ENCODE measurements at regions not wholly inside any gene's neighbourhood (a gene's known extent, or its start where the extent isn't known, plus 50 kb on each side); places are given as distances from the start of the nearest gene placed in this dataset.
"Not testable (repeated sequence)": the region's sequence is repeated elsewhere in the genome, so short reads cannot be mapped to it uniquely, and the experiment has no call there.

- Histone ChIP-seq H3K27me3 (ENCODE audit: insufficient read depth, low read length) (no peaks in the 10 kb centered on the region), H3K9me3 (ENCODE audit: control insufficient read depth in 1 of 2, low read length in 2 of 2) (no peaks in the 10 kb centered on the region), H3K27ac (ENCODE audit: low read depth, low read length) (no peak overlapping the region), H3K4me3 (ENCODE audit: low read length in 2 of 2) (no peak overlapping the region), H3K36me3 (ENCODE audit: insufficient read depth, low read length) (no peaks in the 10 kb centered on the region), H3K4me1 (ENCODE audit: insufficient read depth, low read length) (no peaks in the 10 kb centered on the region)
- H3K4me3 Mint-ChIP-seq: no peak overlapping the region
- no peaks in the 10 kb centered on the region for H3K36me3 Mint-ChIP-seq
- ChIA-PET CTCF (ENCODE audit: partially characterized antibody) (no interaction called here), POLR2A (ENCODE audit: partially characterized antibody) (no interaction called here)
- H3K27ac Mint-ChIP-seq: no peak overlapping the region
- H3K9me3 Mint-ChIP-seq: no peaks in the 10 kb centered on the region
- intact Hi-C loops (cut with micrococcal nuclease): no loop called here
- DNase-seq: no peak
- H3K27me3 Mint-ChIP-seq: peaks cover 2 to 5% of the 10 kb centered on the region in 2 donors
- H3K4me1 Mint-ChIP-seq: no peaks in the 10 kb centered on the region
Observed at GRCh38 chr10:118812393-118812740, 57.6 kb upstream of the CACUL1 start.

- H3K27ac Mint-ChIP-seq; H3K4me1 Mint-ChIP-seq; POLR2A ChIA-PET (ENCODE audit: partially characterized antibody); H3K36me3 ChIP-seq (ENCODE audit: insufficient read depth, low read length); H3K27ac ChIP-seq (ENCODE audit: low read depth, low read length); H3K4me3 ChIP-seq (ENCODE audit: low read length in 2 of 2); DNase-seq; H3K9me3 ChIP-seq (ENCODE audit: control insufficient read depth in 1 of 2, low read length in 2 of 2); H3K4me1 ChIP-seq (ENCODE audit: insufficient read depth, low read length); H3K27me3 ChIP-seq (ENCODE audit: insufficient read depth, low read length); CTCF ChIA-PET (ENCODE audit: partially characterized antibody); intact Hi-C loops (cut with micrococcal nuclease); H3K4me3 Mint-ChIP-seq; H3K9me3 Mint-ChIP-seq; H3K27me3 Mint-ChIP-seq; H3K36me3 Mint-ChIP-seq: not testable (repeated sequence)
Observed at GRCh38 chr10:118813001-118813400, 58.2 kb upstream of the CACUL1 start.

GRCh38 chr10:118816471-118817168 is 61.9 kb upstream of the CACUL1 start:
- no peak for DNase-seq
- Mint-ChIP-seq H3K4me3 (no peak overlapping the region), H3K27me3 (peaks cover 2 to 3% of the 10 kb centered on the region in 2 donors), H3K4me1 (no peaks in the 10 kb centered on the region), H3K36me3 (no peaks in the 10 kb centered on the region), H3K9me3 (no peaks in the 10 kb centered on the region), H3K27ac (no peak overlapping the region)
- Histone ChIP-seq H3K36me3 (ENCODE audit: insufficient read depth, low read length) (no peaks in the 10 kb centered on the region), H3K4me3 (ENCODE audit: low read length in 2 of 2) (no peak overlapping the region), H3K9me3 (ENCODE audit: control insufficient read depth in 1 of 2, low read length in 2 of 2) (no peaks in the 10 kb centered on the region), H3K27me3 (ENCODE audit: insufficient read depth, low read length) (no peaks in the 10 kb centered on the region), H3K4me1 (ENCODE audit: insufficient read depth, low read length) (no peaks in the 10 kb centered on the region), H3K27ac (ENCODE audit: low read depth, low read length) (no peak overlapping the region)
- intact Hi-C loops (cut with micrococcal nuclease): no loop called here
- ChIA-PET CTCF (ENCODE audit: partially characterized antibody) (no interaction called here), POLR2A (ENCODE audit: partially characterized antibody) (no interaction called here)

- peaks cover 2 to 3% of the 10 kb centered on the region in 2 donors for H3K27me3 Mint-ChIP-seq
- no peak overlapping the region for H3K4me3 Mint-ChIP-seq
- no peak overlapping the region for H3K27ac Mint-ChIP-seq
- no peaks in the 10 kb centered on the region for H3K4me1 Mint-ChIP-seq
- ChIA-PET CTCF (ENCODE audit: partially characterized antibody) (no interaction called here), POLR2A (ENCODE audit: partially characterized antibody) (no interaction called here)
- Histone ChIP-seq H3K9me3 (ENCODE audit: control insufficient read depth in 1 of 2, low read length in 2 of 2) (no peaks in the 10 kb centered on the region), H3K27ac (ENCODE audit: low read depth, low read length) (no peak overlapping the region), H3K36me3 (ENCODE audit: insufficient read depth, low read length) (no peaks in the 10 kb centered on the region), H3K27me3 (ENCODE audit: insufficient read depth, low read length) (no peaks in the 10 kb centered on the region), H3K4me1 (ENCODE audit: insufficient read depth, low read length) (no peaks in the 10 kb centered on the region), H3K4me3 (ENCODE audit: low read length in 2 of 2) (no peak overlapping the region)
- H3K9me3 Mint-ChIP-seq: no peaks in the 10 kb centered on the region
- no peak for DNase-seq
- H3K36me3 Mint-ChIP-seq: no peaks in the 10 kb centered on the region
- intact Hi-C loops (cut with micrococcal nuclease): no loop called here
Observed at GRCh38 chr10:118817328-118818068, 62.7 kb upstream of the CACUL1 start.

GRCh38 chr10:118818621-118819221 is 64.0 kb upstream of the CACUL1 start:
- peaks cover 0 to 3% of the 10 kb centered on the region in 2 donors for H3K27me3 Mint-ChIP-seq
- H3K9me3 Mint-ChIP-seq: no peaks in the 10 kb centered on the region
- no peak overlapping the region for H3K27ac Mint-ChIP-seq
- H3K36me3 Mint-ChIP-seq: no peaks in the 10 kb centered on the region
- POLR2A ChIA-PET (ENCODE audit: partially characterized antibody): no interaction called here
- H3K27me3 ChIP-seq (ENCODE audit: insufficient read depth, low read length): no peaks in the 10 kb centered on the region
- no peaks in the 10 kb centered on the region for H3K9me3 ChIP-seq (ENCODE audit: control insufficient read depth in 1 of 2, low read length in 2 of 2)
- no peak overlapping the region for H3K4me3 Mint-ChIP-seq
- H3K27ac ChIP-seq (ENCODE audit: low read depth, low read length): no peak overlapping the region
- no peaks in the 10 kb centered on the region for H3K36me3 ChIP-seq (ENCODE audit: insufficient read depth, low read length)
- H3K4me1 Mint-ChIP-seq: no peaks in the 10 kb centered on the region
- no peak overlapping the region for H3K4me3 ChIP-seq (ENCODE audit: low read length in 2 of 2)
- DNase-seq: no peak
- intact Hi-C loops (cut with micrococcal nuclease): no loop called here
- H3K4me1 ChIP-seq (ENCODE audit: insufficient read depth, low read length): no peaks in the 10 kb centered on the region
- CTCF ChIA-PET (ENCODE audit: partially characterized antibody): no interaction called here

GRCh38 chr10:118820326-118821116 is 65.8 kb upstream of the CACUL1 start:
- DNase-seq: no peak
- no peaks in the 10 kb centered on the region for H3K27me3 ChIP-seq (ENCODE audit: insufficient read depth, low read length)
- H3K9me3 ChIP-seq (ENCODE audit: control insufficient read depth in 1 of 2, low read length in 2 of 2): no peaks in the 10 kb centered on the region
- no peaks in the 10 kb centered on the region for H3K36me3 ChIP-seq (ENCODE audit: insufficient read depth, low read length)
- intact Hi-C loops (cut with micrococcal nuclease): no loop called here
- H3K4me3 ChIP-seq (ENCODE audit: low read length in 2 of 2): no peak overlapping the region
- H3K27ac Mint-ChIP-seq: no peak overlapping the region
- ChIA-PET CTCF (ENCODE audit: partially characterized antibody) (no interaction called here), POLR2A (ENCODE audit: partially characterized antibody) (no interaction called here)
- no peaks in the 10 kb centered on the region for H3K4me1 ChIP-seq (ENCODE audit: insufficient read depth, low read length)
- H3K4me1 Mint-ChIP-seq: no peaks in the 10 kb centered on the region
- H3K4me3 Mint-ChIP-seq: no peak overlapping the region
- no peaks in the 10 kb centered on the region for H3K9me3 Mint-ChIP-seq
- H3K27me3 Mint-ChIP-seq: peaks cover 0 to 3% of the 10 kb centered on the region in 2 donors
- H3K27ac ChIP-seq (ENCODE audit: low read depth, low read length): no peak overlapping the region
- no peaks in the 10 kb centered on the region for H3K36me3 Mint-ChIP-seq

- Histone ChIP-seq H3K9me3 (ENCODE audit: control insufficient read depth in 1 of 2, low read length in 2 of 2) (no peaks in the 10 kb centered on the region), H3K4me1 (ENCODE audit: insufficient read depth, low read length) (no peaks in the 10 kb centered on the region), H3K27me3 (ENCODE audit: insufficient read depth, low read length) (no peaks in the 10 kb centered on the region), H3K4me3 (ENCODE audit: low read length in 2 of 2) (no peak overlapping the region), H3K27ac (ENCODE audit: low read depth, low read length) (no peak overlapping the region), H3K36me3 (ENCODE audit: insufficient read depth, low read length) (no peaks in the 10 kb centered on the region)
- Mint-ChIP-seq H3K27ac (no peak overlapping the region), H3K36me3 (no peaks in the 10 kb centered on the region), H3K27me3 (peaks cover 0 to 5% of the 10 kb centered on the region in 2 donors), H3K9me3 (peaks cover 0 to 2% (median 0%) of the 10 kb centered on the region in 8 donors), H3K4me3 (no peak overlapping the region), H3K4me1 (no peaks in the 10 kb centered on the region)
- ChIA-PET CTCF (ENCODE audit: partially characterized antibody) (no interaction called here), POLR2A (ENCODE audit: partially characterized antibody) (no interaction called here)
- intact Hi-C loops (cut with micrococcal nuclease): no loop called here
- DNase-seq: no peak
Observed at GRCh38 chr10:118823256-118823907, 68.6 kb upstream of the CACUL1 start.
